Urinary bladder (tissue), 3 donors: ENCODE measurements at regions not wholly inside any gene's neighbourhood (a gene's known extent, or its start where the extent isn't known, plus 50 kb on each side); places are given as distances from the start of the nearest gene placed in this dataset.

Experiments
- DNase-seq: peaks from one replicate; pipeline ENCODE4 v3.0.0-alpha.2; 2015; ENCODE audit errors: extremely low spot score
- H3K27ac ChIP-seq: one replicate; pipeline ENCODE4 v1.5.1; 2013; ENCODE audit warnings: low read depth, mild to moderate bottlenecking, moderate library complexity
- H3K36me3 ChIP-seq: one replicate; pipeline ENCODE4 v1.6.1; 2013; ENCODE audit warnings: mild to moderate bottlenecking, moderate library complexity; ENCODE audit not compliant: insufficient read depth
- H3K4me1 ChIP-seq: one replicate; pipeline ENCODE4 v1.6.1; 2013; ENCODE audit warnings: mild to moderate bottlenecking, moderate library complexity; ENCODE audit not compliant: insufficient read depth
- H3K4me3 ChIP-seq: one replicate; pipeline ENCODE4 v1.5.1; 2013; ENCODE audit warnings: low read depth, low read length
- WGBS: extraction: QIAGEN DNeasy Blood & Tissue Kit; methylation state at CpG from one replicate; pipeline ENCODE4 v1.1.7; 2013; 5-methylcytosine and 5-hydroxymethylcytosine counted together
- donor health status: healthy with polysubstance abuse.
- donor health status: healthy.

GRCh38 chr11:79762279-79762921, 321.6 kb upstream of the TENM4 start:
- no peak for DNase-seq
- WGBS = 43% methylated on average over 3 of the region's 3 CpGs
- H3K36me3 ChIP-seq = no peaks in the 10 kb centered on the region

GRCh38 chr11:79758325-79758724, 317.5 kb upstream of the TENM4 start:
- no peaks in the 10 kb centered on the region for H3K4me1 ChIP-seq
- H3K36me3 ChIP-seq = no peaks in the 10 kb centered on the region
- no peak for DNase-seq
- H3K4me3 ChIP-seq = no peak overlapping the region
- WGBS = 64% methylated on average over 2 of the region's 2 CpGs
- no peak overlapping the region for H3K27ac ChIP-seq

More at GRCh38 chr11:79762279-79762921, 321.6 kb upstream of the TENM4 start:
- Histone ChIP-seq H3K27ac (no peak overlapping the region), H3K4me1 (no peaks in the 10 kb centered on the region), H3K4me3 (no peak overlapping the region)

GRCh38 chr11:79747406-79747805, 306.6 kb upstream of the TENM4 start:
- no peaks in the 10 kb centered on the region for H3K36me3 ChIP-seq
- no peak for DNase-seq
- H3K4me3 ChIP-seq = no peak overlapping the region
- WGBS = 93% methylated on average over 1 of the region's 1 CpG
- H3K4me1 ChIP-seq = no peaks in the 10 kb centered on the region
- no peak overlapping the region for H3K27ac ChIP-seq

- Histone ChIP-seq H3K27ac (no peak overlapping the region), H3K36me3 (no peaks in the 10 kb centered on the region), H3K4me1 (no peaks in the 10 kb centered on the region), H3K4me3 (no peak overlapping the region)
- no peak for DNase-seq
Measured at GRCh38 chr11:79744941-79745340, 304.1 kb upstream of the TENM4 start.

GRCh38 chr11:79742176-79742575, 301.3 kb upstream of the TENM4 start:
- Histone ChIP-seq H3K36me3 (no peaks in the 10 kb centered on the region), H3K4me3 (no peak overlapping the region), H3K27ac (no peak overlapping the region), H3K4me1 (no peaks in the 10 kb centered on the region)
- peak; percentile 2 for DNase-seq
- 32% methylated on average over 2 of the region's 2 CpGs for WGBS

- WGBS = 77% methylated on average over 5 of the region's 5 CpGs
Measured at GRCh38 chr11:79739591-79739990, 298.8 kb upstream of the TENM4 start.

GRCh38 chr11:79727221-79727620, 286.4 kb upstream of the TENM4 start:
- WGBS = 95% methylated on average over 7 of the region's 7 CpGs

More at GRCh38 chr11:79739591-79739990, 298.8 kb upstream of the TENM4 start:
- no peak overlapping the region for H3K4me3 ChIP-seq
- no peak overlapping the region for H3K27ac ChIP-seq
- DNase-seq = no peak
- no peaks in the 10 kb centered on the region for H3K4me1 ChIP-seq
- H3K36me3 ChIP-seq = no peaks in the 10 kb centered on the region

GRCh38 chr11:79720115-79720514, 279.3 kb upstream of the TENM4 start:
- WGBS = 68% methylated on average over 2 of the region's 2 CpGs

More at GRCh38 chr11:79727221-79727620, 286.4 kb upstream of the TENM4 start:
- no peak for DNase-seq
- no peak overlapping the region for H3K4me3 ChIP-seq
- no peak overlapping the region for H3K27ac ChIP-seq
- no peaks in the 10 kb centered on the region for H3K36me3 ChIP-seq
- peaks cover 1% of the 10 kb centered on the region for H3K4me1 ChIP-seq

GRCh38 chr11:79708319-79708932, 267.6 kb upstream of the TENM4 start:
- 62% methylated on average over 10 of the region's 10 CpGs for WGBS

More at GRCh38 chr11:79720115-79720514, 279.3 kb upstream of the TENM4 start:
- Histone ChIP-seq H3K27ac (no peak overlapping the region), H3K36me3 (no peaks in the 10 kb centered on the region), H3K4me3 (no peak overlapping the region), H3K4me1 (no peaks in the 10 kb centered on the region)
- no peak for DNase-seq

GRCh38 chr11:79705648-79706047, 264.8 kb upstream of the TENM4 start:
- no peak overlapping the region for H3K4me3 ChIP-seq
- no peaks in the 10 kb centered on the region for H3K4me1 ChIP-seq
- no peak for DNase-seq
- no peaks in the 10 kb centered on the region for H3K36me3 ChIP-seq
- H3K27ac ChIP-seq = no peak overlapping the region
- 97% methylated on average over 5 of the region's 5 CpGs for WGBS

More at GRCh38 chr11:79708319-79708932, 267.6 kb upstream of the TENM4 start:
- Histone ChIP-seq H3K36me3 (no peaks in the 10 kb centered on the region), H3K4me1 (no peaks in the 10 kb centered on the region), H3K4me3 (no peak overlapping the region), H3K27ac (no peak overlapping the region)
- no peak for DNase-seq

GRCh38 chr11:79702303-79702702, 261.5 kb upstream of the TENM4 start:
- 97% methylated on average over 3 of the region's 3 CpGs for WGBS
- H3K4me1 ChIP-seq = no peaks in the 10 kb centered on the region
- DNase-seq = no peak

GRCh38 chr11:79699246-79699645, 258.4 kb upstream of the TENM4 start:
- Histone ChIP-seq H3K36me3 (no peaks in the 10 kb centered on the region), H3K27ac (no peak overlapping the region), H3K4me3 (no peak overlapping the region), H3K4me1 (no peaks in the 10 kb centered on the region)
- DNase-seq = no peak
- 71% methylated on average over 1 of the region's 1 CpG for WGBS

More at GRCh38 chr11:79702303-79702702, 261.5 kb upstream of the TENM4 start:
- Histone ChIP-seq H3K4me3 (no peak overlapping the region), H3K27ac (no peak overlapping the region), H3K36me3 (no peaks in the 10 kb centered on the region)

- no peak for DNase-seq
- Histone ChIP-seq H3K36me3 (no peaks in the 10 kb centered on the region), H3K4me1 (no peaks in the 10 kb centered on the region), H3K4me3 (no peak overlapping the region), H3K27ac (no peak overlapping the region)
- 70% methylated on average over 2 of the region's 2 CpGs for WGBS
Measured at GRCh38 chr11:79697905-79698304, 257.1 kb upstream of the TENM4 start.

- no peak for DNase-seq
- WGBS = 90% methylated on average over 1 of the region's 1 CpG
- Histone ChIP-seq H3K36me3 (no peaks in the 10 kb centered on the region), H3K4me3 (no peak overlapping the region), H3K27ac (no peak overlapping the region), H3K4me1 (no peaks in the 10 kb centered on the region)
Measured at GRCh38 chr11:79694368-79694767, 253.5 kb upstream of the TENM4 start.
